ENCODE measurements at regions not wholly inside any gene's neighbourhood (a gene's known extent, or its start where the extent isn't known, plus 50 kb on each side); places are given as distances from the start of the nearest gene placed in this dataset.

DNA sequence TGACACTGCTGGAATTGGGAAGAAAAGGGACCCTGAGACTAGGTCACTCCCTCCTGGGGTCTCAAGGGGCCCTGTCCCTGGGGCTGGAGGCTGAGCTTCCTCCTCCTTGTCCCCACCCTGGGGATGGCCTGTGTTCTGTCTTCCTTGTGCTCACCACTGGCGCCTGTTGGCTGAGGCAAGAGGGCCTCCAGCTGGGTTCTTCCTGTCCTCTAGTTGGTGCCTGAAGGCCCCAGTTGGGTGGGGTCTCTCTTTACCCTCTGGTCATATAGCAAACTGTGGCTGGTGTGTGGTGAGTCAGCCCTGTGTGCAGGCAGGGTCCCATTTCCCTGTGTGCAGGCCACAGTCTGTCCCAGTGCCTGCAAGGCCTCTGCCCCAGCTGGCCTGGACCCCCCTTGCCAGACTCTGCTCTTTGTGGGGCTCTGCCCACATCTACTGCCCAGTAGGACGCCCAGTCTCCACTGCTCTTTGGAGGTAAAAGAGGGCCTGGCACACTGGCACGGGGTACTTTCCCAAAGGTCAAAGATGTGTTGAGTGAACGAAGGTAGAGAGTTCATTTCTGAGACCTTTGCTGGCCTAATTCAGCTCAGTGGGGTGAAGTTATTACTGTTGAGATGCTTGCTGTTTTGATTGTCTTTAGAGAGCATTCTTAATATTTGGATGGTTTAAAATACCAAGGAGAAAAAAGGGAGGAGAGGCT is 55.1 kb upstream of the CLDN5 start:
- ATAC-seq (no peak), DNase-seq (no peak)
- Histone ChIP-seq H3K27ac (peak overlapping the region; percentile 49), H3K27me3 (ENCODE audit: insufficient read depth in 3 of 3, low read length in 2 of 3) (no peaks in the 10 kb centered on the region), H3K9me3 (no peaks in the 10 kb centered on the region), H3K4me3 (no peak overlapping the region), H3K4me1 (no peaks in the 10 kb centered on the region), H3K36me3 (ENCODE audit: insufficient read depth in 1 of 2, low read depth in 1 of 2) (no peaks in the 10 kb centered on the region)
- 66 to 76% (median 74%) methylated on average over 4 of the region's 4 CpGs for WGBS, 3 donors
- intact Hi-C loops (cut with DNase I), result loop anchor here in 1 of 2 donors (5.0 kb wide), 1 partner anchor 43 kb away; no protein-coding TSS in a partner anchor
- TF ChIP-seq, protein P1, sequence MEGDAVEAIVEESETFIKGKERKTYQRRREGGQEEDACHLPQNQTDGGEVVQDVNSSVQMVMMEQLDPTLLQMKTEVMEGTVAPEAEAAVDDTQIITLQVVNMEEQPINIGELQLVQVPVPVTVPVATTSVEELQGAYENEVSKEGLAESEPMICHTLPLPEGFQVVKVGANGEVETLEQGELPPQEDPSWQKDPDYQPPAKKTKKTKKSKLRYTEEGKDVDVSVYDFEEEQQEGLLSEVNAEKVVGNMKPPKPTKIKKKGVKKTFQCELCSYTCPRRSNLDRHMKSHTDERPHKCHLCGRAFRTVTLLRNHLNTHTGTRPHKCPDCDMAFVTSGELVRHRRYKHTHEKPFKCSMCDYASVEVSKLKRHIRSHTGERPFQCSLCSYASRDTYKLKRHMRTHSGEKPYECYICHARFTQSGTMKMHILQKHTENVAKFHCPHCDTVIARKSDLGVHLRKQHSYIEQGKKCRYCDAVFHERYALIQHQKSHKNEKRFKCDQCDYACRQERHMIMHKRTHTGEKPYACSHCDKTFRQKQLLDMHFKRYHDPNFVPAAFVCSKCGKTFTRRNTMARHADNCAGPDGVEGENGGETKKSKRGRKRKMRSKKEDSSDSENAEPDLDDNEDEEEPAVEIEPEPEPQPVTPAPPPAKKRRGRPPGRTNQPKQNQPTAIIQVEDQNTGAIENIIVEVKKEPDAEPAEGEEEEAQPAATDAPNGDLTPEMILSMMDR (IDR thresholded peaks at IDR 0.05), result no peak

DNA sequence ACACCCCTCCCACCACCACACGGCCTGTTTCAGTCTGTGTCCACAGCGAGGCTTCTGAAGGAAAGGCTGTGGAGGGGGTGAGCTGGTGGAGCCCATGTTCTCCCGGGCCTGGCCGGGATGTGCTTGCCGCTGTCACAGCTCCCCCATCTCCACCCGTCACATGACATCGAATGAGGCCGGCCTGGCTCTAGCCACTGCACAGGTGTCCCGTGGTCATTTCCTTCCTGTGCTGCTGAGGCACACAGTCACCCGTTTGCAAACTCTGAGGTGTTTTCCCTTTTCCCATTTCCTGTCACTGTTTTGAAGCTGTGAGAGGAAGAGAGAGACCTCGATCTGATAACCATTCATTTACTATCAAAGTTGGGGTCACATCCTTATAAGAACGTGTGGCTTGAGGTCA is 55.7 kb upstream of the CLDN5 start:
- Histone ChIP-seq H3K27ac (peak overlapping the region; percentile 49), H3K36me3 (ENCODE audit: insufficient read depth in 1 of 2, low read depth in 1 of 2) (no peaks in the 10 kb centered on the region), H3K9me3 (no peaks in the 10 kb centered on the region), H3K27me3 (ENCODE audit: insufficient read depth in 3 of 3, low read length in 2 of 3) (no peaks in the 10 kb centered on the region), H3K4me1 (no peaks in the 10 kb centered on the region), H3K4me3 (no peak overlapping the region)
- intact Hi-C loops (cut with DNase I), result loop anchor here in 1 of 2 donors (5.0 kb wide), 2 partner anchors 42 to 53 kb away; no protein-coding TSS in a partner anchor
- TF ChIP-seq, protein P1 (IDR thresholded peaks at IDR 0.05), result no peak
- WGBS, 3 donors, result 42 to 53% (median 43%) methylated on average over 12 of the region's 12 CpGs
- peak; percentile 30 to 65 for DNase-seq
- ATAC-seq, result peak in 3 of 4 donors; percentile 50 to 69 (median 59)

- no peaks in the 10 kb centered on the region for H3K9me3 ChIP-seq
- 67 to 77% (median 73%) methylated on average over 5 of the region's 5 CpGs for WGBS, 3 donors
- ATAC-seq (no peak), DNase-seq (no peak)
- no peaks in the 10 kb centered on the region for H3K36me3 ChIP-seq (ENCODE audit: insufficient read depth in 1 of 2, low read depth in 1 of 2)
- no peak overlapping the region for H3K4me3 ChIP-seq
- no peaks in the 10 kb centered on the region for H3K27me3 ChIP-seq (ENCODE audit: insufficient read depth in 3 of 3, low read length in 2 of 3)
- intact Hi-C loops (cut with DNase I), result loop anchor here in 1 of 2 donors (5.0 kb wide), 1 partner anchor 53 kb away; no protein-coding TSS in a partner anchor
- no peaks in the 10 kb centered on the region for H3K4me1 ChIP-seq
- H3K27ac ChIP-seq, result no peak overlapping the region
- TF ChIP-seq, protein P1 (IDR thresholded peaks at IDR 0.05), result no peak
Observed at GRCh38 chr22:19580291-19580890, 56.2 kb upstream of the CLDN5 start.

DNA sequence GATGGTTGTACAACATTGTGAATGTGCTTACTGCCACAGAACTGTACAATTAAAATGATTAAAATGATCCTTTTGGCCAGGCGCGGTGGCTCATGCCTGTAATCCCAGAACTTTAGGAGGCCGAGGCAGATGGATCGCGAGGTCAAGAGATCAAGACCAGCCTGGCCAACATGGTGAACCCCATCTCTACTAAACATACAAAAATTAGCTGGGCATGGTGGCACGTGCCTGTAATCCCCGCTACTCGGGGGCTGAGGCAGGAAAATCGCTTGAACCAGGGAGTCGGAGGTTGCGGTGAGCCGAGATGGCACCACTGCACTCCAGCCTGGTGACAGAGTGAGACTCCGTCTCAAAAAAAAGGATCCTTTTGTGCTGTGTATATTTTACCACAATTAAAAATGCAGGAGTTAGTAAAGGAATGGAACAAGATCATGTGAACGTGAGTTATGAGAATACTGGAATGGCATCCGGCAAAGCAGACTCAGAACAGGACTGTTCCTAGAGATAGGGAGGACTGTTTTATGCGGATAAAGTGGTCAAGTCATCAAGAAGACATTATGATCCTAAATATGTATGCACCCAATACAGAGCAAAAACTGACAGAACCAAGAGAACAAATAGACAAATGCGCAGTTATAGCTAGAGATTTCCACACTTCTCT is 58.0 kb upstream of the CLDN5 start:
- Histone ChIP-seq H3K27ac (no peak overlapping the region), H3K27me3 (ENCODE audit: insufficient read depth in 3 of 3, low read length in 2 of 3) (no peaks in the 10 kb centered on the region), H3K9me3 (no peaks in the 10 kb centered on the region), H3K4me3 (no peak overlapping the region), H3K36me3 (ENCODE audit: insufficient read depth in 1 of 2, low read depth in 1 of 2) (no peaks in the 10 kb centered on the region), H3K4me1 (no peaks in the 10 kb centered on the region)
- TF ChIP-seq, protein P1 (IDR thresholded peaks at IDR 0.05), result no peak
- 85 to 89% (median 87%) methylated on average over 17 of the region's 17 CpGs for WGBS, 3 donors
- DNase-seq (no peak), ATAC-seq (no peak)
- intact Hi-C loops (cut with DNase I), result loop anchor here in 1 of 2 donors (5.0 kb wide), 1 partner anchor 55 kb away; no protein-coding TSS in a partner anchor
